H1 (cell line): ENCODE measurements at regions not wholly inside any gene's neighbourhood (a gene's known extent, or its start where the extent isn't known, plus 50 kb on each side); places are given as distances from the start of the nearest gene placed in this dataset.

Experiments used
- ASH2L ChIP-seq: fragments of 200-600, 300-600 bp; sonication (generic); IDR thresholded peaks from one replicate; pipeline ENCODE4 v1.7.1; 2017; ENCODE audit warnings: low read length
- CEBPB ChIP-seq: IDR thresholded peaks from 2 replicates; pipeline ENCODE4 v1.6.1; 2012; ENCODE audit warnings: low read depth, low read length
- CHD2 ChIP-seq: IDR thresholded peaks from 2 replicates; pipeline ENCODE4 v1.6.1; 2012; ENCODE audit warnings: low read length, improper control_type of control experiment
- CTBP2 ChIP-seq: IDR thresholded peaks from 2 replicates; pipeline ENCODE4 v1.7.0; 2011; ENCODE audit warnings: borderline replicate concordance, mild to moderate bottlenecking, moderate library complexity, mixed read lengths, low read length; ENCODE audit not compliant: insufficient read depth, insufficient read length
- FOSL1 ChIP-seq: IDR thresholded peaks from 2 replicates; pipeline ENCODE4 v1.6.1; 2011; ENCODE audit warnings: mild to moderate bottlenecking, low read depth, low read length, moderate library complexity; ENCODE audit not compliant: insufficient read depth
- HDAC6 ChIP-seq: IDR thresholded peaks from one replicate; pipeline ENCODE4 v1.7.1; 2012; ENCODE audit warnings: low read depth, mild to moderate bottlenecking, inconsistent platforms, low read length, moderate library complexity
- POLR2AphosphoS5 ChIP-seq: IDR thresholded peaks from 2 replicates; pipeline ENCODE4 v1.6.1; 2011; ENCODE audit warnings: low read depth, low read length
- RBBP5 ChIP-seq: IDR thresholded peaks from 2 replicates; pipeline ENCODE4 v1.7.1; 2012; ENCODE audit warnings: low read depth, mild to moderate bottlenecking, inconsistent platforms, low read length, moderate library complexity, borderline replicate concordance
- SIN3A ChIP-seq, 2 experiments: IDR thresholded peaks in 1 of 2; conservative IDR thresholded peaks in 1 of 2; 2 replicates each; pipeline ENCODE4 v1.6.1; 2011 to 2012; ENCODE audit warnings: low read length in 2 of 2, improper control_type of control experiment in 1 of 2, low read depth in 1 of 2, mild to moderate bottlenecking in 1 of 2
- SIRT6 ChIP-seq: IDR thresholded peaks from one replicate; pipeline ENCODE4 v1.7.1; 2012; ENCODE audit warnings: low read length, inconsistent platforms
- SP2 ChIP-seq: IDR thresholded peaks from 2 replicates; pipeline ENCODE4 v1.6.1; 2012; ENCODE audit warnings: mild to moderate bottlenecking, low read length, inconsistent platforms
- SP4 ChIP-seq: IDR thresholded peaks from 2 replicates; pipeline ENCODE4 v1.6.1; 2012; ENCODE audit warnings: low read length, inconsistent platforms
- TEAD4 ChIP-seq: IDR thresholded peaks from 2 replicates; pipeline ENCODE4 v1.6.1; 2012; ENCODE audit warnings: low read depth, low read length, inconsistent platforms, mixed read lengths
- TF ChIP-seq, protein P1 (sequence below): IDR thresholded peaks from 2 replicates; pipeline ENCODE4 v1.6.1; 2012; ENCODE audit warnings: low read length, inconsistent platforms

DNA sequence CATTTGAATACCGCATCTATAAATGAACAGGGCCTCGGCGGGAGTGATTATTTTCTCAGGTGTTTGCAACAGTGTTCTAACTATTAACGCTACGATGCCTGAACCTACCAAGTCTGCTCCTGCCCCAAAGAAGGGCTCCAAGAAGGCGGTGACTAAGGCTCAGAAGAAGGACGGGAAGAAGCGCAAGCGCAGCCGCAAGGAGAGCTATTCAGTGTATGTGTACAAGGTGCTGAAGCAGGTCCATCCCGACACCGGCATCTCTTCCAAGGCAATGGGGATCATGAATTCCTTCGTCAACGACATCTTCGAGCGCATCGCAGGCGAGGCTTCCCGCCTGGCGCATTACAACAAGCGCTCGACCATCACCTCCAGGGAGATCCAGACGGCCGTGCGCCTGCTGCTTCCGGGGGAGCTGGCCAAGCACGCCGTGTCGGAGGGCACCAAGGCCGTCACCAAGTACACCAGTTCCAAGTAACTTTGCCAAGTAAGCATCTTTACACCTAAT lies 70.9 kb downstream of the HFE start (continued):
- TF ChIP-seq, protein P1, sequence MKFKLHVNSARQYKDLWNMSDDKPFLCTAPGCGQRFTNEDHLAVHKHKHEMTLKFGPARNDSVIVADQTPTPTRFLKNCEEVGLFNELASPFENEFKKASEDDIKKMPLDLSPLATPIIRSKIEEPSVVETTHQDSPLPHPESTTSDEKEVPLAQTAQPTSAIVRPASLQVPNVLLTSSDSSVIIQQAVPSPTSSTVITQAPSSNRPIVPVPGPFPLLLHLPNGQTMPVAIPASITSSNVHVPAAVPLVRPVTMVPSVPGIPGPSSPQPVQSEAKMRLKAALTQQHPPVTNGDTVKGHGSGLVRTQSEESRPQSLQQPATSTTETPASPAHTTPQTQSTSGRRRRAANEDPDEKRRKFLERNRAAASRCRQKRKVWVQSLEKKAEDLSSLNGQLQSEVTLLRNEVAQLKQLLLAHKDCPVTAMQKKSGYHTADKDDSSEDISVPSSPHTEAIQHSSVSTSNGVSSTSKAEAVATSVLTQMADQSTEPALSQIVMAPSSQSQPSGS = peak; percentile 70; the same call in 1 of the 2 replicates
- TF ChIP-seq SP2 (no peak), SIRT6 (peak; percentile 88), CHD2 (no peak), CEBPB (no peak), SIN3A (conservative IDR thresholded peaks at IDR 0.05 in 1 of 2, IDR thresholded peaks at IDR 0.05 in 1 of 2; ENCODE audit: low read depth in 1 of 2, low read length in 2 of 2) (peak; percentile 3 to 41; a peak in 1 of 4 replicates), CTBP2 (no peak), FOSL1 (no peak), HDAC6 (no peak), RBBP5 (peak; percentile 28; the same call in 1 of the 2 replicates), ASH2L (peak; percentile 25), TEAD4 (peak; percentile 22; the same call in 1 of the 2 replicates), POLR2AphosphoS5 (peak; percentile 99), SP4 (no peak)
- TF ChIP-seq, all 59 proteins: peak for 18
